GM19035 (cell line): ENCODE measurements at regions not wholly inside any gene's neighbourhood (a gene's known extent, or its start where the extent isn't known, plus 50 kb on each side); places are given as distances from the start of the nearest gene placed in this dataset.
"Not testable (repeated sequence)": the region's sequence is repeated elsewhere in the genome, so short reads cannot be mapped to it uniquely, and the experiment has no call there.

Experiments used
- ATAC-seq: cut with Tn5 transposase; IDR thresholded peaks from one replicate; pipeline ENCODE4 v1.9.1; 2021; ENCODE audit not compliant: unreplicated experiment

- peak; percentile 93 for ATAC-seq
Measured at GRCh38 chr15:32536507-32537172, 56.6 kb upstream of the GOLGA8N start.

- peak; percentile 45 for ATAC-seq
Measured at GRCh38 chr15:32536057-32536493, 57.2 kb upstream of the GOLGA8N start.

DNA sequence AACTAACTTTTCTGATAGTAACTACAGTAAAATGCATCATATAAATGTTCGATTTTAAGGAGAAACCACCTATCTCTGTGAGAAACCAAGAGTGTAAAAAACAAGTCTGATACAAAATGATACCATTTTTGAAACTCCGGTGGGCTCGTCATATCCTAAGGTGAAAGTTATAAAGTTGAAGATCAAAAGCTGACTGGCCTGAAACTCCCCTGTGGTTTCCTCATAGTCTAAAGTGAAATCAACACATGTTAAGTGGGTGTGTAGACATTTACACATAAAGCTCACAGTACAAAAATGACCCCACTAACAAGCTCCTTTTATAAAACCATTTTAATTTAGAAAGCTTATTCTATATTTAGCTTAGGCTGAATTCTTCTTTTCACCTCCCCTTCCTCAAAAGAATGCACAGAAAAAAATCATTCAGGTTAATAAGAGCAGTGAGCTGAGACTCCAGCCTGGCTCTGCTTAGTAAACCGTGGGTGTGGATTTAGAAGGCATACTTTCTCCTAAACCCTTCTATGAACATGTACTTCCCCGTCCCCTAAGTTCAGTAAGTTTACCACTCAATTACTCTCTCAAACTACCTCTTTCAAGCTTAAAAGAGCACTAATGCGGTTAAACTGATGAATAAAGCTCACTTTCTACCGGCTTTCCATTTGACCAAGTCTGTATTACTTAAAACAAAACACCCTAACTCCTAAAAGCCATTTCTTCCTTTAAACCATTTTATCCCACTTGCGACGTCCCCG, 57.9 kb upstream of the GOLGA8N start:
- ATAC-seq: not testable (repeated sequence)

DNA sequence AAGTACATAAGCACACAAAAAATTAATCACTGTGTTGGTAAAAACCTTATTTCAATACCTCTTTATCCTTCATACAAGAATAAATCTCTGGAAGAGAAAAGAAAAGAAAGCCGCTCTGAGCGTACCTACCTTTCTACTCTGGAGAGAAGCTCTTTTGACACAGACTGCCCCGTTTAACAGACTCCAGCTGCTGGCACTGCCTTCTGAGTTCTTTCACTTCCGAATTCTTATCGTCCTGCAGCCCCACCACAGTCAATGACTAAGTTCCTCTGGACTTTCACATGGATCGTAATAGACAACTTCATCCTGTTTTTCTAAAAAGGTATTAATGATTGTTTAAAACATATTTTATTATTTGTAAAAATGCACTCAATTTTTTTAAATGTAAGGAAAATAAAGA, 67.5 kb upstream of the GOLGA8O start:
- not testable (repeated sequence) for ATAC-seq

GRCh38 chr15:32522421-32522820, 67.0 kb upstream of the GOLGA8O start:
- not testable (repeated sequence) for ATAC-seq

- not testable (repeated sequence) for ATAC-seq
Measured at GRCh38 chr15:32518976-32519375, 63.5 kb upstream of the GOLGA8O start.

DNA sequence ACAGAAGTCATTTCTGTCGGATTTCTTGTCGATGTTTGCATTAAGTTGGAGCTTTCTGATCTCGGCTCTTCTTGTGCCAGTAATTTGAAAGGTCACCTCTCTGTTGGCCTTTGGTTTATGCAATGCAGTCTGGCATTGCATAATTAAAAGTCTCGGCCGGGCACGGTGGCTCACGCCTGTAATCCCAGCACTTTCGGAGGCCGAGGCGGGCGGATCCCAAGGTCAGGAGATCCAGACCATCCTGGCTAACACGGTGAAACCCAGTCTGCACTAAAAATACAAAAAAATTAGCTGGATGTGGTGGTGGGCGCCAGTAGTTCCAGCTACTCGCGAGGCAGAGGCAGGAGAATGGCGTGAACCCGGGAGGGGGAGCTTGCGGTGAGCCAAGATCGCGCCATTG, 62.6 kb upstream of the GOLGA8O start:
- ATAC-seq: not testable (repeated sequence)

- not testable (repeated sequence) for ATAC-seq
Measured at GRCh38 chr15:32516954-32517353, 61.5 kb upstream of the GOLGA8O start.

- ATAC-seq: not testable (repeated sequence)
Measured at GRCh38 chr15:32513378-32513777, 57.9 kb upstream of the GOLGA8O start.

GRCh38 chr15:32510027-32510426, 54.6 kb upstream of the GOLGA8O start:
- ATAC-seq: not testable (repeated sequence)

- not testable (repeated sequence) for ATAC-seq
Measured at GRCh38 chr15:32508081-32508480, 52.6 kb upstream of the GOLGA8O start.

GRCh38 chr15:32506787-32507186, 51.4 kb upstream of the GOLGA8O start:
- ATAC-seq: not testable (repeated sequence)

DNA sequence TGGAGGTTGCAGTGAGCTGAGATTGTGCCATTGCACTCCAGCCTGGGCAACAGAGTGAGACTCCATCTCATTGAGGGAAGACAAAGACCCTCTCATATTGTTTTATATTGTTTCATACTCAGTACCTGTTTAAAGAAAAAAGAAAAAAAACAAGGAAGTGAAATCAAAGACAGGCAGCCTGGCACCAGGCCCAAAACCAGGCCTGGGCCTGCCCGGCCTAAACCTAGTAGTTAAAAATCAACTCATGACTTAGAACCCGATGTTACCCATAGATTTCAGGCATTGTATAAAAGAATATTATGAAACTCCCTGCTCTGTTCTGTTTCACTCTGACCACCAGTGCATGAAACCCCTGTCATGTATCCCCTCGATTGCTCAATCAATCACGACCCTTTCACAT, 50.2 kb upstream of the GOLGA8O start:
- ATAC-seq: not testable (repeated sequence)
